Vagina (tissue), 2 donors: ENCODE measurements at regions not wholly inside any gene's neighbourhood (a gene's known extent, or its start where the extent isn't known, plus 50 kb on each side); places are given as distances from the start of the nearest gene placed in this dataset.
"Not testable (repeated sequence)": the region's sequence is repeated elsewhere in the genome, so short reads cannot be mapped to it uniquely, and the experiment has no call there.

Experiments
- POLR2AphosphoS5 ChIP-seq, 2 donors: sonication (generic); formaldehyde crosslinking; IDR thresholded peaks; one replicate each; pipeline ENCODE4 v1.9.0; 2017; ENCODE audit warnings: antibody characterized with exemption in 2 of 2, mild to moderate bottlenecking in 2 of 2, low read depth in 1 of 2; ENCODE audit not compliant: insufficient read depth in 1 of 2
- TF ChIP-seq, protein P1 (sequence below), 3 experiments: fragments of 450-650 bp in 2 of 3; fragments of 200-600 bp in 1 of 3; sonication (generic) in 1 of 3; IDR thresholded peaks; one replicate each; pipeline ENCODE4 v1.5.1; 2017 to 2019; ENCODE audit warnings: antibody characterized with exemption in 3 of 3, mild to moderate bottlenecking in 2 of 3, moderate library complexity in 2 of 3

- TF ChIP-seq, protein P1, sequence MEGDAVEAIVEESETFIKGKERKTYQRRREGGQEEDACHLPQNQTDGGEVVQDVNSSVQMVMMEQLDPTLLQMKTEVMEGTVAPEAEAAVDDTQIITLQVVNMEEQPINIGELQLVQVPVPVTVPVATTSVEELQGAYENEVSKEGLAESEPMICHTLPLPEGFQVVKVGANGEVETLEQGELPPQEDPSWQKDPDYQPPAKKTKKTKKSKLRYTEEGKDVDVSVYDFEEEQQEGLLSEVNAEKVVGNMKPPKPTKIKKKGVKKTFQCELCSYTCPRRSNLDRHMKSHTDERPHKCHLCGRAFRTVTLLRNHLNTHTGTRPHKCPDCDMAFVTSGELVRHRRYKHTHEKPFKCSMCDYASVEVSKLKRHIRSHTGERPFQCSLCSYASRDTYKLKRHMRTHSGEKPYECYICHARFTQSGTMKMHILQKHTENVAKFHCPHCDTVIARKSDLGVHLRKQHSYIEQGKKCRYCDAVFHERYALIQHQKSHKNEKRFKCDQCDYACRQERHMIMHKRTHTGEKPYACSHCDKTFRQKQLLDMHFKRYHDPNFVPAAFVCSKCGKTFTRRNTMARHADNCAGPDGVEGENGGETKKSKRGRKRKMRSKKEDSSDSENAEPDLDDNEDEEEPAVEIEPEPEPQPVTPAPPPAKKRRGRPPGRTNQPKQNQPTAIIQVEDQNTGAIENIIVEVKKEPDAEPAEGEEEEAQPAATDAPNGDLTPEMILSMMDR (IDR thresholded peaks at IDR 0.05) = not testable (repeated sequence)
- not testable (repeated sequence) for TF ChIP-seq POLR2AphosphoS5 (IDR thresholded peaks at IDR 0.05; ENCODE audit: insufficient read depth in 1 of 2, low read depth in 1 of 2)
Observed at GRCh38 chr12:131576734-131577133, 134.2 kb upstream of the SFSWAP start.
